IMR-90 (cell line): ENCODE measurements at regions not wholly inside any gene's neighbourhood (a gene's known extent, or its start where the extent isn't known, plus 50 kb on each side); places are given as distances from the start of the nearest gene placed in this dataset.

Experiments used
- CEBPB ChIP-seq: IDR thresholded peaks from 2 replicates; pipeline ENCODE4 v1.6.1; 2012; ENCODE audit warnings: low read depth, low read length, improper control_type of control experiment
- CHD1 ChIP-seq: IDR thresholded peaks from 2 replicates; pipeline ENCODE4 v1.6.1; 2012; ENCODE audit warnings: low read depth, low read length, improper control_type of control experiment
- CTCF ChIP-seq: conservative IDR thresholded peaks from 2 replicates; pipeline ENCODE4 v1.5.1; 2012; ENCODE audit warnings: mild to moderate bottlenecking, low read depth, low read length, improper control_type of control experiment
- FOS ChIP-seq: fragments of 150-350 bp; IDR thresholded peaks from 2 replicates; pipeline ENCODE4 v1.6.1; 2016; ENCODE audit warnings: low read depth, low read length
- POLR2A ChIP-seq: IDR thresholded peaks from 2 replicates; pipeline ENCODE4 v1.6.1; 2012; ENCODE audit warnings: mild to moderate bottlenecking, low read depth, low read length

- TF ChIP-seq POLR2A (no peak), FOS (no peak), CHD1 (no peak), CTCF (no peak), CEBPB (no peak)
Observed at GRCh38 chr9:89679016-89679415, 74.2 kb downstream of the GADD45G start.
